K562 (cell line): ENCODE measurements at regions not wholly inside any gene's neighbourhood (a gene's known extent, or its start where the extent isn't known, plus 50 kb on each side); places are given as distances from the start of the nearest gene placed in this dataset.

Source experiments
- ATAC-seq: fragments of 200-7000 bp; cut with Tn5 transposase; 3 replicates; pipeline ENCODE4 v1.9.1; 2020; ENCODE audit warnings: moderate library complexity
- BruUV-seq: library from RNA; stranded (reverse); fragments of 400-500 nt; replicated peaks from 2 replicates; lab custom pipeline; 2021; lab: Mats Ljungman, UMichigan
- CTCF ChIA-PET: fragments of 300-600 bp; formaldehyde crosslinking; extraction: SDS; loops from one replicate; lab custom pipeline; 2021; ENCODE audit warnings: low intra/inter-chr PET ratio; lab: Yijun Ruan, JAX
- POLR2A ChIA-PET: fragments of 300-600, 350-650 bp; sonication (Branson Sonifier 250); formaldehyde crosslinking; extraction: SDS; loops from one replicate; lab custom pipeline; 2021; ENCODE audit warnings: antibody characterized with exemption, inconsistent platforms; lab: Yijun Ruan, JAX
- DNase-seq, 4 experiments: peaks; one replicate each; pipeline versions ENCODE4 v3.0.0 to v3.0.0-alpha.2; 2011 to 2018; ENCODE audit warnings: low spot score in 3 of 4, mixed read lengths in 3 of 4; ENCODE audit errors: extremely low read depth in 1 of 4
- FAIRE-seq: peaks from 2 replicates; lab custom pipeline; 2011; peaks lifted over from hg19 to GRCh38; lab: Jason Lieb, UNC
- H2AFZ ChIP-seq: 2 replicates; pipeline ENCODE4 v1.6.0; 2011; ENCODE audit warnings: low read depth, low read length, control low read depth, inconsistent platforms
- H3K27ac ChIP-seq: fragments of 200-600 bp; 3 replicates; pipeline ENCODE4 v1.8.0; 2011; ENCODE audit warnings: low read depth, mild to moderate bottlenecking, control low read depth, inconsistent platforms, low read length, moderate library complexity, mixed read lengths; ENCODE audit errors: extremely low read depth
- H3K27me3 ChIP-seq, 2 experiments: fragments of 300-600 bp in 1 of 2; 2 replicates in 1 of 2; 3 replicates in 1 of 2; pipeline versions ENCODE4 v1.6.0 to v1.8.0; 2011; ENCODE audit warnings: inconsistent platforms in 2 of 2, low read length in 2 of 2, mild to moderate bottlenecking in 1 of 2, mixed read lengths in 1 of 2, moderate library complexity in 1 of 2; ENCODE audit not compliant: control insufficient read depth in 2 of 2, insufficient read depth in 2 of 2
- H3K36me3 ChIP-seq: fragments of 300-600 bp; 3 replicates; pipeline ENCODE4 v1.8.0; 2011; ENCODE audit warnings: mild to moderate bottlenecking, low read length, inconsistent platforms; ENCODE audit not compliant: control insufficient read depth, insufficient read depth
- H3K4me1 ChIP-seq, 2 experiments: fragments of 200-600 bp in 1 of 2; replicated peaks in 1 of 2; 2 replicates in 1 of 2; 3 replicates in 1 of 2; pipeline versions ENCODE4 v1.5.1 to v1.8.0; 2011; ENCODE audit warnings: inconsistent platforms in 2 of 2, low read length in 2 of 2, mild to moderate bottlenecking in 1 of 2, mixed read lengths in 1 of 2, moderate library complexity in 1 of 2; ENCODE audit not compliant: control insufficient read depth in 2 of 2, insufficient read depth in 2 of 2
- H3K4me2 ChIP-seq: 2 replicates; pipeline ENCODE4 v1.6.1; 2011; ENCODE audit warnings: low read length, control low read depth, inconsistent platforms, mixed read lengths; ENCODE audit not compliant: insufficient read depth
- H3K4me3 ChIP-seq: fragments of 200-600 bp; sonication (generic), shearing (Covaris generic); 2 replicates; pipeline ENCODE4 v1.5.1; 2016; ENCODE audit warnings: control low read depth, inconsistent platforms
- H3K79me2 ChIP-seq: fragments of 200-600 bp; 3 replicates; pipeline ENCODE4 v1.8.0; 2011; ENCODE audit warnings: low read length, inconsistent platforms; ENCODE audit not compliant: control insufficient read depth, insufficient read depth
- H3K9ac ChIP-seq, 2 experiments: 2 replicates each; pipeline versions ENCODE4 v1.6.0 to v1.6.1; 2011; ENCODE audit warnings: low read depth in 2 of 2, low read length in 2 of 2, control low read depth in 1 of 2, inconsistent platforms in 1 of 2, mild to moderate bottlenecking in 1 of 2, mixed read lengths in 1 of 2; ENCODE audit not compliant: insufficient read depth in 1 of 2
- H3K9me1 ChIP-seq: one replicate; pipeline ENCODE4 v1.6.0; 2011; ENCODE audit warnings: inconsistent platforms, mild to moderate bottlenecking, low read length, moderate library complexity; ENCODE audit not compliant: control insufficient read depth, insufficient read depth
- H3K9me3 ChIP-seq: replicated peaks from 2 replicates; pipeline ENCODE4 v1.5.1; 2011; ENCODE audit warnings: low read depth, low read length, inconsistent platforms; ENCODE audit not compliant: control insufficient read depth, insufficient read depth
- H4K20me1 ChIP-seq: replicated peaks from 2 replicates; pipeline ENCODE4 v1.6.1; 2011; ENCODE audit warnings: low read length, inconsistent platforms, mixed read lengths; ENCODE audit not compliant: control insufficient read depth, insufficient read depth
- ATF3 ChIP-seq, 2 experiments: fragments of 450-650 bp in 1 of 2; sonication (generic) in 1 of 2; formaldehyde crosslinking in 1 of 2; IDR thresholded peaks in 1 of 2; conservative IDR thresholded peaks in 1 of 2; 2 replicates each; pipeline versions ENCODE4 v1.6.1 to v1.8.1; 2016 to 2023; ENCODE audit warnings: mild to moderate bottlenecking in 2 of 2, moderate library complexity in 2 of 2, inconsistent platforms in 1 of 2, missing genetic modification reagents in 1 of 2
- CEBPB ChIP-seq: fragments of 450-650 bp; IDR thresholded peaks from 2 replicates; pipeline ENCODE4 v1.6.1; 2016; ENCODE audit warnings: missing genetic modification characterization, missing compliant biosample characterization
- CEBPG ChIP-seq, 3 experiments: fragments of 200-800 bp in 1 of 3; sonication (Bioruptor generic) in 1 of 3; sonication (generic) in 1 of 3; formaldehyde crosslinking in 1 of 3; IDR thresholded peaks in 2 of 3; conservative IDR thresholded peaks in 1 of 3; 2 replicates each; pipeline versions ENCODE4 v1.6.1 to v1.8.0; 2016 to 2022; ENCODE audit warnings: missing compliant biosample characterization in 2 of 3, missing genetic modification characterization in 2 of 3, mild to moderate bottlenecking in 1 of 3, missing genetic modification reagents in 1 of 3
- DPF2 ChIP-seq: fragments of 450-650 bp; IDR thresholded peaks from 2 replicates; pipeline ENCODE4 v1.6.1; 2016
- ELK1 ChIP-seq: sonication (generic); formaldehyde crosslinking; IDR thresholded peaks from 2 replicates; pipeline ENCODE4 v1.8.1; 2022; ENCODE audit warnings: missing genetic modification reagents
- EP300 ChIP-seq: IDR thresholded peaks from 2 replicates; pipeline ENCODE4 v1.6.1; 2012; ENCODE audit warnings: low read length, improper control_type of control experiment
- FOXK2 ChIP-seq, 2 experiments: fragments of 450-650 bp; IDR thresholded peaks in 1 of 2; conservative IDR thresholded peaks in 1 of 2; 2 replicates each; pipeline ENCODE4 v1.6.1; 2016; ENCODE audit warnings: low read depth in 2 of 2, mild to moderate bottlenecking in 1 of 2
- GTF3C2 ChIP-seq: IDR thresholded peaks from 3 replicates; pipeline ENCODE4 v1.6.1; 2011; ENCODE audit warnings: borderline replicate concordance, mild to moderate bottlenecking, moderate library complexity; ENCODE audit not compliant: insufficient read length; ENCODE audit errors: extremely low read depth
- MLX ChIP-seq, 2 experiments: fragments of 450-650 bp in 1 of 2; sonication (generic) in 1 of 2; formaldehyde crosslinking; conservative IDR thresholded peaks; 2 replicates each; pipeline versions ENCODE4 v1.4.0 to v1.8.1; 2020 to 2022; ENCODE audit warnings: mild to moderate bottlenecking in 1 of 2, missing genetic modification reagents in 1 of 2
- SRF ChIP-seq, 2 experiments: fragments of 250-450, 450-650 bp in 1 of 2; sonication (Bioruptor Pico) in 1 of 2; sonication (generic) in 1 of 2; formaldehyde crosslinking; IDR thresholded peaks; 2 replicates each; pipeline versions ENCODE4 v1.5.0 to v1.5.1; 2020 to 2022; ENCODE audit warnings: mild to moderate bottlenecking in 1 of 2, missing genetic modification reagents in 1 of 2
- ZNF311 ChIP-seq: fragments of 250-450 bp; sonication (Bioruptor Pico); IDR thresholded peaks from 2 replicates; pipeline ENCODE4 v1.4.0; 2020; ENCODE audit warnings: mild to moderate bottlenecking, moderate library complexity
- ZNF511 ChIP-seq: sonication (generic); formaldehyde crosslinking; IDR thresholded peaks from 2 replicates; pipeline ENCODE4 v1.8.0; 2022; ENCODE audit warnings: mild to moderate bottlenecking, missing genetic modification reagents
- in situ Hi-C: fragments of 300-500 bp; cut with MboI; formaldehyde crosslinking; loops from 4 replicates; pipeline ENCODE4 v1.15.0; 2018; ENCODE audit warnings: inconsistent platforms, mixed read lengths
- intact Hi-C: fragments of 100-400 bp; cut with micrococcal nuclease; formaldehyde crosslinking; loops from 2 replicates; pipeline ENCODE4 v1.14.2; 2022

- FAIRE-seq (no peak), DNase-seq (no peak), ATAC-seq (no peak)
- H3K9me1 ChIP-seq, result no peaks in the 10 kb centered on the region
- no peaks in the 10 kb centered on the region for H4K20me1 ChIP-seq
- no peaks in the 10 kb centered on the region for H3K79me2 ChIP-seq
- H3K9me3 ChIP-seq, result no peaks in the 10 kb centered on the region
- H3K27me3 ChIP-seq, result no peaks in the 10 kb centered on the region
- TF ChIP-seq MLX (CRISPR knock-in tag; conservative IDR thresholded peaks at IDR 0.05), result no peak
- no peak for TF ChIP-seq SRF (CRISPR knock-in tag; IDR thresholded peaks at IDR 0.05)
- no peak for TF ChIP-seq CEBPG (CRISPR knock-in tag; IDR thresholded peaks at IDR 0.05)
- TF ChIP-seq CEBPG (tag; conservative IDR thresholded peaks at IDR 0.05 in 1 of 2, IDR thresholded peaks at IDR 0.05 in 1 of 2), result peak; percentile 8 to 65; a peak in 2 of 4 replicates
- peak; percentile 25; the same call in 1 of the 2 replicates for TF ChIP-seq CEBPB (tag)
- peak; percentile 70 for TF ChIP-seq ATF3 (IDR thresholded peaks at IDR 0.05)
- no peak for TF ChIP-seq ATF3 (CRISPR knock-in tag; conservative IDR thresholded peaks at IDR 0.05)
- TF ChIP-seq ZNF511 (CRISPR knock-in tag), result no peak
- TF ChIP-seq ZNF311 (CRISPR knock-in tag), result no peak
- TF ChIP-seq FOXK2 (conservative IDR thresholded peaks at IDR 0.05 in 1 of 2, IDR thresholded peaks at IDR 0.05 in 1 of 2; ENCODE audit: low read depth in 2 of 2), result no peak
- no peak for TF ChIP-seq ELK1
- TF ChIP-seq GTF3C2, result no peak
- TF ChIP-seq EP300, result no peak
- TF ChIP-seq DPF2, result no peak
- no peaks in the 10 kb centered on the region for H3K36me3 ChIP-seq
- ChIA-PET CTCF (no interaction called here), POLR2A (no interaction called here)
- H3K27ac ChIP-seq, result no peak overlapping the region
- no peak overlapping the region for H3K4me2 ChIP-seq
- BruUV-seq, result no TSS peak
- H3K9ac ChIP-seq, result no peak overlapping the region
- no peak overlapping the region for H3K4me3 ChIP-seq
- H3K4me1 ChIP-seq, result no peaks in the 10 kb centered on the region
- intact Hi-C loops (no loop called here), in situ Hi-C loops (no loop called here)
- H2AFZ ChIP-seq, result no peak overlapping the region
Observed at GRCh38 chr2:195395362-195395761, 261.7 kb upstream of the SLC39A10 start.
